Stimulated activated CD8-positive, alpha-beta memory T cell treated with anti-CD3 and anti-CD28 coated beads, Interleukin-15, amount 100 ng/mL, for 24 hours (primary cell): ENCODE measurements at regions not wholly inside any gene's neighbourhood (a gene's known extent, or its start where the extent isn't known, plus 50 kb on each side); places are given as distances from the start of the nearest gene placed in this dataset.
"Not testable (repeated sequence)": the region's sequence is repeated elsewhere in the genome, so short reads cannot be mapped to it uniquely, and the experiment has no call there.

Experiments used
- DNase-seq: peaks from one replicate; pipeline ENCODE4 v3.0.0-alpha.2; 2020; ENCODE audit warnings: low read depth

- DNase-seq, result no peak
Observed at GRCh38 chr3:59502806-59503205, 453.0 kb upstream of the CFAP20DC start.

DNA sequence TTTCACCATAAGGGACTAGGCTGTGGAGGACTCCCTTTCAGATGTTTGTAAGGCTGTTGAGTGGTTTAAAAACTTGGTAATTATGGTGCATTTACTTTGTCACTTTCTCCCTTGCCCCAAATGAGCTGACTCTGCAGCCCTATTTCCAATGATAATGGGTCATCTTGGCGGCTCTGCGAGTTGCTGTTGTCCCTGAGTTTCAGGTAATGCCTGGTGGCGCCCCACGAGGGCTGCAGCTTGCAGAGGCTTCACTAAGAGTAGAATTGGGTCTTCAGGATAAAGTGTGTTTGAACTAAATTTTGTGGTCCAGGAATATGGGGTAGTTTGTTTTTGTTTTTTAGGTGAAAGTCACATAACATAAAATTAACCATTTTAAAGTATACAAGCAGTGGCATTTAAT, 450.1 kb upstream of the CFAP20DC start:
- DNase-seq, result no peak

GRCh38 chr3:59499000-59499399, 449.2 kb upstream of the CFAP20DC start:
- DNase-seq, result no peak

GRCh38 chr3:59496250-59496649, 446.4 kb upstream of the CFAP20DC start:
- DNase-seq, result no peak

GRCh38 chr3:59494969-59495368, 445.1 kb upstream of the CFAP20DC start:
- not testable (repeated sequence) for DNase-seq

GRCh38 chr3:59486520-59486919, 436.7 kb upstream of the CFAP20DC start:
- no peak for DNase-seq

GRCh38 chr3:59483191-59483590, 433.4 kb upstream of the CFAP20DC start:
- no peak for DNase-seq

GRCh38 chr3:59482684-59483083, 432.9 kb upstream of the CFAP20DC start:
- DNase-seq, result no peak

DNA sequence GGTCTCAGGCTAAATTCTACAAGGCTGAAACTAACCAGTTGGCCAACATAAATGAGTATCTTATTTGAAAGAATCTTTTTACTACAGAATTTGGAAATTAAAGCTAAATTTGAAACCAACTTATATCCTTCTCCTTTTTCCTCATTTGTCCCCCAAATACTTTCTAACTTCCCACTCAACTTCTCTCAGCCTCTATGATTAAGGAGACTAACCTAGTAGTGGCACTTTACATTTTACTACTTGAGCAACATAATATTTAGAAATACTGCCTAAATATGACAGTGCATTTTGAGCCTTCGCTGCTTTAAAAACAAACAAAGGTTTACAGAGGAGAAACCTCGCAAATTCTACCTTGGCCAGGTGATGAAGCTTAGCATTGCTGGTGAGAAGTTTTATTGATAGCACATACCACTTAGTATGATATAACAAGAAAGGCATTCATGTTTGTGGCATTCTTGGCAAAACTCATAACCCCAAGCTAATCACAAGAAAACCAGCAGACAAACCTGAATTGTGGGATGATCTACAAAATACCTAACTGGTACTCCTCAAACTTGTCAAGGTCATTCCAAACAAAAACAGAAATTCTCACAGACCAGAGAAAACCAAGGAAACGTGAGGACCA, 432.1 kb upstream of the CFAP20DC start:
- no peak for DNase-seq

- no peak for DNase-seq
Observed at GRCh38 chr3:59480486-59480995, 430.7 kb upstream of the CFAP20DC start.

DNA sequence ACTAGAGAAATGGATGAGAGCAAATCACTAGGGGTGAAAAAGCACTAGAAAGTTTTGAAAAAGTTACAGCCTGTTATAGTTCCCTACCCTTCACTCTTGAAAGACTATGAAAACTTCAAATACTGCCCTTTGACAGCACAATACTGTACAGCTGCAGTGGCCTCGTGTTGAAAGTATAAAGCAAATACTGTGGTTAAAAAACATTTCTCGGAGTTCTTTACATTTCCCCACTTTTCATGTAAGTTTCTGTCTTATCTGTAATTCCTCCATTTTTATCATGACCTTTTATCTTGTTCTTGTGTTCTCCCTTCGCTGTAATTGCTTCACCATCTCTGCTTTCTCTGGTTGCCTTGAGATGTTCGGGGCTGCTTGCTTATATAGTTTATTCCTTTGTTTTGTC, 423.8 kb upstream of the CFAP20DC start:
- DNase-seq, result no peak

- DNase-seq, result no peak
Observed at GRCh38 chr3:59472541-59472940, 422.7 kb upstream of the CFAP20DC start.

DNA sequence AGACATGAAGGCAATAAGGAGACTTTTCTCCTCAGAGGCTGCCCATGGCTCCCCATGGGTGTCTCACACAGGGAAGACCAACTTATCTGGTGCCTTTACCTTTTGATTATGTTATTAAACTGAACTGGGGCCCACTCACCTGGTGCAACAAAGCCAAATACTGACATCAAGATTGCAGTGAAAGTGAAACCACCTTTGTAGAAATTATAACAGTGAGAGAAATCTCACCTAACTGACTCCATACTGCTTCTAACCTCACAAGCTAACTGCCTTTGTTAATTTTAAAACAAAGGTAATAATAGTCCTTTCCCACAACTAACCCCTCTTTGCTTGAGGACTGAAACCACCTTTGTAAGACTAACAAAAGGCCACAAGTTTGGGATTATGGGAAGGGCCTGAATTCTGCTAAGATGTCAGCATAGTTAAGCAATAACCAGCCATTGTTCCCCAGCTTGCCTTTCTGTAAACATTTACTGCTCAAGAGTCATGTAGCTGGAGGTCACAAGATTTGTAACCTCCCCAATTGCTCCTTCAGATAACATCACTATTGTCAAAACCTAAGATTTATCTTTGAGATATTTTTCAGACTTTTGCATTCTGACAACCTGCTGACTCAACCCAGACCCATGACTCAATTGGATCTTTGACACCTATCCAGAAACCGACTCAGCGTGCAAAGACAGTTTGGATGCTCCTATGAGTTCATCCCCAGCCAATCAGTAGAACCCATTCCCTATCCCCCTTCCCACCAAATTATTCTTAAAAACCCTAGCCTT, 420.3 kb upstream of the CFAP20DC start:
- DNase-seq, result no peak

- no peak for DNase-seq
Observed at GRCh38 chr3:59467476-59467875, 417.7 kb upstream of the CFAP20DC start.

DNA sequence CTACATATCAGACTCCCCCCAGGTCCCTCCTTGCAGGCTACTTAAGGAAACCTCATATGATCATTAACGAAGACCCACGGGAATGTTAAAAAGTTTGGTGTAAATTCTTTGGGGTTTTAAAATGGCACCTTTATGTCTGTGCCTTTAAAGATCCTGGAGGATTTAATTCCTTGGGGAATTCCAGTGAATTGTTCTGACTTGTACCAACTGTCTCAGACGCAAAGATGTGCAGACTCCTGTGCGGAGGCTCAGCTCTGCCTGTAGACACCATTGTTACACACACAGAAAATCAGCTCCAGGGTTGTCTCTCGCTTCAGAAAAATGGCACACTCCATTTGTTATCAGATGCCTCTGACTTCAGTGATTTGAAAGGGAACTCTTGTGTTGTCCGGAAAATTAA, 414.4 kb upstream of the CFAP20DC start:
- DNase-seq, result no peak

DNA sequence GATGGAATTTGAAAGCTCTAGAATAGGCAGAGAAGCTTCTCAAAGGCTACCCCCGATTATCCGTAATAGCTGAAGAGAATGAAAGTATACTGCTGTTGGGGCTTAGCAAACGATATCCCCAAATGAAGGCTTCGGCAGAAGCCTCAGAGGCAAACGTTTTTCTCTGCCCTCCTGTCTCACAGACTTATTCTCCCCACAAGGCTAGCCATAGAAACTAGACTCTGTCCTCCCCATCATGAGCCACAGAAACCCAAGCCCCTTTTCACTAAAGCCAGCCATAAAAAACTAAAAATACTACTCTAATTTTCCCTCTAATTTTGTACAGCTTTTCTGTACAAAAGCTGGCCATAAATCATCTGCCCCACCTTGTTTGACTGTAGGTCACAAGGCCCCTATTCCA, 413.4 kb upstream of the CFAP20DC start:
- DNase-seq, result no peak

GRCh38 chr3:59460068-59460467, 410.2 kb upstream of the CFAP20DC start:
- DNase-seq, result no peak

DNA sequence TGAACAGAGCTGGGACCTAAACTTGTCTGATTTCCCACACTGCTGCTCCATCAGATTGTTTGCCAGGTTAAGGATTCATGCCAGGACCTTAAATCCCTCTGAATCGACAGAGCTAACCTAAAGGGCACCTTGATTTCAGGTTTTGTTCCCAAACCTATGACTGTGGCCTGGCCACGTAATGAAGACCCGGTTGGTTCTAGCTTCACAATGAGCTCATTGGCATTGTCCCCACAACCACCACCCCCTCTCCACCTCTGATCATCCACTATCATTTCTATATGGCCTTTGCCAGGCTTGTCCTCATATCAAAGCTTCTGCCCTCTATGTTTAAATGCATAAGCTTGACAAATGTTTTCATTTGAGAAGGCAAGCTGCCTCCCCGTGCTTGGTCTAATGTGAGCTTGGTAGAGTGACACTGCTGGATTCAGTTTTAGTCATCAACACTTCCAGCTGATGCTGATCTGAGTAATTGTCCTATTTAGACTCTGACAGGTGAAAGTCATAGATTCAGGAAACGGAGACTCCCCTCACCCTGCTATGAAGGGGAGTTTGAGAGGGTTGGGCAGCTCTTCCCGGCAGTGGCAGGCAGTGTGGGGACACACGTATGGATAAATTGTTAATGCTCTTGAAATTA, 407.1 kb upstream of the CFAP20DC start:
- no peak for DNase-seq

DNA sequence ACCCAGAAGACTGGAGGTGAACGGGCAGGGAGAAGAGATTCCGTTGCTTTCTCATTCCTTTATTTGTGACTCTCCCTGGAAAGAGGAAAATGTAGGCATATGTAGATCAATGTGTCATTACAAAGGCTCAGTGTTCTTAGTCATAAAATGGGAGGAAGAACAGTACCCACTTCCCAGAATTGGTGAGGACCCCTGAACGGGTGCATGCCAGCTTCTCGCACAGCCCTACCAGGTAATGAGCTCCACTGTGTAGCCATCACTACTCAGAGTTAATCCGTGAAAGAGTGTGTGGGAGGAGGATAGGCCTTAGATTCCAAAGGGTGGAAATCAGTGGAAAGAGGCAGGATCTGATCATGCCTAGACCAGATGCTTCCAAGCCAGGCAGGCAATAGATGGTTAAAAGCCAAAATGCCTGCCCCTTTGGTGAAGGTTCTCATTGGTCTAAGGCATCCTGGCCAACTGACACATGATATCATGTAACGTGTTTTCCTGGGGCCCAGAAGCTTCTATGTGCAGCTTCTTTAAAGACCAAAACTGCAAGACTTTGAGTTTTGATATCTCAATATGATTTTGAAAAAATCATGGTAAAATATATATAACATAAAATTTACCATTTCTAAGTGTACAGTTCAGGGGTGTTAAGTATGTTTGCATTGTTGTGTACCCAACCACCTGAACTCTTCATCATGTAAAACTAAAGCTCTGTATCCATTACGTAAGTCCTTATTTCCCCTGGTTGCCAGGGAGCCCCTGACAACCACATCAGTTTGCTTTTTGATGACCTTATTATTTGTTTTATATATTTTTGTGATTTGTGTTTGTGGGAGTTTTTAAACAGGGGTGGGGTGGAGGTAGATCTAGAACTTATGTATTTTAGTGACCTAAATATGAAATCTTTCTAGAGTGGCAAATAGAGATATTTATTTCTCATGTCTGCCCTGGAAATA, 402.2 kb upstream of the CFAP20DC start:
- DNase-seq, result no peak

GRCh38 chr3:59450946-59451763, 401.3 kb upstream of the CFAP20DC start:
- DNase-seq, result no peak

DNA sequence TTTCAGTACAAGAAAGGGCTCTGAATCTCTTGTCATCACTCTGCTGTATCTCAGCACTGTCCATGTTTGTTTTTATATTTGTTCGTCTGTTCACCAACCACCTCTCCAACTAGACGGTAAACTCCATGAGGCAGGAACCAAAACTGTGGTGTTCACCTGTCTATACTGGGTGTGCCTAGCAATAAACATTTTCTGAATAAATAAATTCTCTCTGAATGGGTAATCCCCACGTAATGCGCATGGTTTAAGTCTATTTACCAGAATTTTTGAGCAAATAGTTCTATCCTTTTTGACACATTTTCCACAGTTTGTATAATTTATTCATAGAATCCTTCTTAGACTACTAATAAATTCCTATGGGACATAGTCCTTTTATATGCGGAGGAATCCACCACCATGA, 400.6 kb upstream of the CFAP20DC start:
- DNase-seq, result no peak
